Loucy (cell line): ENCODE measurements at regions not wholly inside any gene's neighbourhood (a gene's known extent, or its start where the extent isn't known, plus 50 kb on each side); places are given as distances from the start of the nearest gene placed in this dataset.

Experiments
- H2AFZ ChIP-seq: fragments of 200-600 bp; sonication (generic); 2 replicates; pipeline ENCODE4 v1.6.0; 2016; ENCODE audit warnings: antibody characterized with exemption, mild to moderate bottlenecking, low read length, moderate library complexity
- H3F3A ChIP-seq: fragments of 200-600 bp; 2 replicates; pipeline ENCODE4 v1.6.0; 2016; ENCODE audit warnings: antibody characterized with exemption, low read depth, mild to moderate bottlenecking
- H3K27me3 ChIP-seq: fragments of 200-600 bp; sonication (generic); 2 replicates; pipeline ENCODE4 v1.6.1; 2014; ENCODE audit warnings: low read length, mild to moderate bottlenecking; ENCODE audit not compliant: insufficient read depth, poor library complexity, severe bottlenecking
- H3K36me3 ChIP-seq: fragments of 200-600 bp; sonication (generic); 2 replicates; pipeline ENCODE4 v1.6.1; 2016; ENCODE audit warnings: low read length; ENCODE audit not compliant: insufficient read depth
- H3K4me1 ChIP-seq: fragments of 200-600 bp; sonication (generic); 2 replicates; pipeline ENCODE4 v1.5.1; 2014; ENCODE audit warnings: low read length, mild to moderate bottlenecking; ENCODE audit not compliant: insufficient read depth, poor library complexity, severe bottlenecking
- H3K4me2 ChIP-seq: fragments of 200-600 bp; sonication (generic); 2 replicates; pipeline ENCODE4 v1.6.0; 2014; ENCODE audit warnings: antibody characterized with exemption, low read length, low read depth, mild to moderate bottlenecking; ENCODE audit not compliant: poor library complexity, severe bottlenecking
- H3K4me3 ChIP-seq: fragments of 200-600 bp; sonication (generic); 2 replicates; pipeline ENCODE4 v1.5.1; 2014; ENCODE audit warnings: low read length, mild to moderate bottlenecking, mixed read lengths; ENCODE audit not compliant: poor library complexity, severe bottlenecking
- H3K79me2 ChIP-seq: fragments of 200-600 bp; sonication (generic); 2 replicates; pipeline ENCODE4 v1.6.1; 2014; ENCODE audit warnings: low read length; ENCODE audit not compliant: insufficient read depth
- H3K9ac ChIP-seq: fragments of 200-600 bp; sonication (generic); 2 replicates; pipeline ENCODE4 v1.6.0; 2014; ENCODE audit warnings: mild to moderate bottlenecking, low read depth, low read length, moderate library complexity; ENCODE audit not compliant: poor library complexity, severe bottlenecking
- H3K9me2 ChIP-seq: fragments of 200-600 bp; sonication (generic); replicated peaks from 2 replicates; pipeline ENCODE4 v1.6.1; 2016; ENCODE audit warnings: low read depth, low read length, mixed read lengths
- H3K9me3 ChIP-seq: fragments of 200-600 bp; sonication (generic); 2 replicates; pipeline ENCODE4 v1.6.1; 2014; ENCODE audit warnings: mild to moderate bottlenecking, antibody characterized with exemption, low read length, low read depth; ENCODE audit not compliant: insufficient read depth
- H4K20me1 ChIP-seq: fragments of 200-600 bp; sonication (generic); 2 replicates; pipeline ENCODE4 v1.6.0; 2014; ENCODE audit warnings: antibody characterized with exemption, low read length, mild to moderate bottlenecking; ENCODE audit not compliant: insufficient read depth, poor library complexity, severe bottlenecking
- EZH2phosphoT487 ChIP-seq: fragments of 200-600 bp; IDR thresholded peaks from 2 replicates; pipeline ENCODE4 v1.6.1; 2018; ENCODE audit warnings: antibody characterized with exemption, mild to moderate bottlenecking, moderate library complexity, borderline replicate concordance
- TF ChIP-seq, protein P1 (sequence below): fragments of 200-600 bp; sonication (generic); conservative IDR thresholded peaks from 2 replicates; pipeline ENCODE4 v1.5.1; 2014; ENCODE audit warnings: mild to moderate bottlenecking, antibody characterized with exemption, low read length

DNA sequence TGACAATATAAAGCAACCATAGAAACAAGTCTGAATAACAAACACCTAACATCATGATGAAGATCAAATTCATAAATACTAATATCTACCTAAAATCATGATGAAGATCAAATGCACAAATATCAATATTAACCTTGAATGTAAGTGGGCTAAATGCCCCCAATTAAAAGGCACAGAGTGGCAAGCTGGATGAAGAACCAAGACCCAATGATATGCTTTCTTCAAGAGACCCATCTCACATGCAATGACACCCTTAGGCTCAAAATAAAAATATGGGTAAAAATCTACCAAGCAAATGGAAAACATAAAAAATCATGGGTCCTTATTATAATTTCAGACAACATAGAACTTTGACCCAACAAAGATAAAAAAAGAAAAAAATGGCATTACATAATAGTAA lies 578.5 kb upstream of the PTCHD4 start:
- Histone ChIP-seq H3K4me2 (no peak overlapping the region), H3K9ac (no peak overlapping the region), H3K9me2 (no peaks in the 10 kb centered on the region), H3K4me3 (no peak overlapping the region), H3K9me3 (peaks cover 7% of the 10 kb centered on the region; the same call in 1 of the 2 replicates), H3K27me3 (no peaks in the 10 kb centered on the region), H2AFZ (no peak overlapping the region), H3K4me1 (no peaks in the 10 kb centered on the region), H3K36me3 (no peaks in the 10 kb centered on the region), H3K79me2 (no peaks in the 10 kb centered on the region), H4K20me1 (no peaks in the 10 kb centered on the region), H3F3A (no peaks in the 10 kb centered on the region)
- TF ChIP-seq EZH2phosphoT487: no peak
- TF ChIP-seq, protein P1, sequence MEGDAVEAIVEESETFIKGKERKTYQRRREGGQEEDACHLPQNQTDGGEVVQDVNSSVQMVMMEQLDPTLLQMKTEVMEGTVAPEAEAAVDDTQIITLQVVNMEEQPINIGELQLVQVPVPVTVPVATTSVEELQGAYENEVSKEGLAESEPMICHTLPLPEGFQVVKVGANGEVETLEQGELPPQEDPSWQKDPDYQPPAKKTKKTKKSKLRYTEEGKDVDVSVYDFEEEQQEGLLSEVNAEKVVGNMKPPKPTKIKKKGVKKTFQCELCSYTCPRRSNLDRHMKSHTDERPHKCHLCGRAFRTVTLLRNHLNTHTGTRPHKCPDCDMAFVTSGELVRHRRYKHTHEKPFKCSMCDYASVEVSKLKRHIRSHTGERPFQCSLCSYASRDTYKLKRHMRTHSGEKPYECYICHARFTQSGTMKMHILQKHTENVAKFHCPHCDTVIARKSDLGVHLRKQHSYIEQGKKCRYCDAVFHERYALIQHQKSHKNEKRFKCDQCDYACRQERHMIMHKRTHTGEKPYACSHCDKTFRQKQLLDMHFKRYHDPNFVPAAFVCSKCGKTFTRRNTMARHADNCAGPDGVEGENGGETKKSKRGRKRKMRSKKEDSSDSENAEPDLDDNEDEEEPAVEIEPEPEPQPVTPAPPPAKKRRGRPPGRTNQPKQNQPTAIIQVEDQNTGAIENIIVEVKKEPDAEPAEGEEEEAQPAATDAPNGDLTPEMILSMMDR: no peak

DNA sequence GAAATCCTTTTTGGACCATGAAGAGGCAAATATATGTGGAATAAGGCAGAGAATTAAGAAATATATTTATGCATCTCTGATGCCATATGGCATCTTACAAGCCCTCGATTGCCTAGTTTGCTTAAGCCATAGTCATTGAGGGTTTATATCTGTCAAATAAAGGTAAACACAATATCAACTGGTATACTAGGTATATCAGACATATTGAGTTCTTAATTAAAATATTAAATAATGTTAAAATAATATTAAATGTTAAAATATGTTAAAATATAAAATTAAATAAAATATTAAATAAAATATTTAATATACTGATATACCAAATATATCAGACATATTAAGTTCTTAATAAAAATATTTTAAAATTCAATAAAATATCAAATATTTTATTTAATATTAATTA lies 567.4 kb upstream of the PTCHD4 start:
- no peak overlapping the region for H3K9ac ChIP-seq
- H3F3A ChIP-seq: no peaks in the 10 kb centered on the region
- no peak overlapping the region for H2AFZ ChIP-seq
- H3K9me2 ChIP-seq: no peaks in the 10 kb centered on the region; the same call in 1 of the 2 replicates
- H3K27me3 ChIP-seq: no peaks in the 10 kb centered on the region
- no peaks in the 10 kb centered on the region for H3K9me3 ChIP-seq
- H3K4me1 ChIP-seq: no peaks in the 10 kb centered on the region
- H3K4me2 ChIP-seq: no peak overlapping the region
- H4K20me1 ChIP-seq: no peaks in the 10 kb centered on the region
- no peaks in the 10 kb centered on the region for H3K79me2 ChIP-seq
- no peak overlapping the region for H3K4me3 ChIP-seq
- no peak for TF ChIP-seq EZH2phosphoT487
- TF ChIP-seq, protein P1: no peak
- no peaks in the 10 kb centered on the region for H3K36me3 ChIP-seq

DNA sequence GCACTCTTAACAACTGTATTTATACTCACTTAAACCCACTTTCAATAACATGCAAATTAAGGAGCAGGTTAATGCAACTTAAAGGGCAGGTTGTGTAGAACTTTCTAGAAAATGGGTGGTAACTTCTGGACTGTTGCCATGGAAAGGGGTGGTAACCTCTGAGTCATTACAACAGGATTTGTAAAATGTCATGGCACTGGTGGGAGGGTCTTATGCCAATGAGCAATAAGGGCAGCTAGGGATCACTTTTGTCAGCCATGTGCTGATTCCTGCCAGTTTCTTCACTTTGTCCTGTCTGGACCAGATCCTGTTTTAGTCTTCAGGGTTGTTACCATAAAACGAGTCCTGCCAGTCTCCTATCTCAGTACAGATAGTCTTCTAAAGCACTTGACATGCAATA lies 560.5 kb upstream of the PTCHD4 start:
- no peaks in the 10 kb centered on the region for H3K36me3 ChIP-seq
- H3K79me2 ChIP-seq: no peaks in the 10 kb centered on the region
- H3K4me3 ChIP-seq: no peak overlapping the region
- no peaks in the 10 kb centered on the region for H3K4me1 ChIP-seq
- TF ChIP-seq, protein P1: no peak
- TF ChIP-seq EZH2phosphoT487: no peak
- H3K9me2 ChIP-seq: no peaks in the 10 kb centered on the region
- H4K20me1 ChIP-seq: no peaks in the 10 kb centered on the region
- no peaks in the 10 kb centered on the region for H3K27me3 ChIP-seq
- H3K4me2 ChIP-seq: no peak overlapping the region
- H3K9ac ChIP-seq: no peak overlapping the region
- H2AFZ ChIP-seq: no peak overlapping the region
- H3K9me3 ChIP-seq: no peaks in the 10 kb centered on the region
- no peaks in the 10 kb centered on the region for H3F3A ChIP-seq
